Effector memory CD4-positive, alpha-beta T cell (primary cell): ENCODE measurements at regions not wholly inside any gene's neighbourhood (a gene's known extent, or its start where the extent isn't known, plus 50 kb on each side); places are given as distances from the start of the nearest gene placed in this dataset.

ENCODE experiments used
- DNase-seq, 3 donors: peaks; one replicate each; pipeline ENCODE4 v3.0.0-alpha.2; 2020
- H3K27ac ChIP-seq: 2 replicates; pipeline ENCODE4 v1.7.0; 2013; ENCODE audit warnings: mild to moderate bottlenecking, low read length, moderate library complexity; ENCODE audit not compliant: insufficient read depth, poor library complexity, severe bottlenecking
- H3K27me3 ChIP-seq: replicated peaks from 2 replicates; pipeline ENCODE4 v1.7.0; 2013; ENCODE audit warnings: mild to moderate bottlenecking, low read length; ENCODE audit not compliant: insufficient read depth, control insufficient read depth, poor library complexity, severe bottlenecking
- H3K36me3 ChIP-seq: 2 replicates; pipeline ENCODE4 v1.7.0; 2013; ENCODE audit warnings: mild to moderate bottlenecking, low read length, moderate library complexity; ENCODE audit not compliant: control insufficient read depth, insufficient read depth
- H3K4me1 ChIP-seq: 2 replicates; pipeline ENCODE4 v1.7.0; 2013; ENCODE audit warnings: low read length, mild to moderate bottlenecking; ENCODE audit not compliant: control insufficient read depth, insufficient read depth, poor library complexity, severe bottlenecking
- H3K4me3 ChIP-seq: 2 replicates; pipeline ENCODE4 v1.7.0; 2013; ENCODE audit warnings: low read length, low read depth, mild to moderate bottlenecking; ENCODE audit not compliant: insufficient read depth, poor library complexity, severe bottlenecking
- H3K9me3 ChIP-seq: 2 replicates; pipeline ENCODE4 v1.7.0; 2013; ENCODE audit warnings: mild to moderate bottlenecking, low read length, moderate library complexity; ENCODE audit not compliant: control insufficient read depth

DNA sequence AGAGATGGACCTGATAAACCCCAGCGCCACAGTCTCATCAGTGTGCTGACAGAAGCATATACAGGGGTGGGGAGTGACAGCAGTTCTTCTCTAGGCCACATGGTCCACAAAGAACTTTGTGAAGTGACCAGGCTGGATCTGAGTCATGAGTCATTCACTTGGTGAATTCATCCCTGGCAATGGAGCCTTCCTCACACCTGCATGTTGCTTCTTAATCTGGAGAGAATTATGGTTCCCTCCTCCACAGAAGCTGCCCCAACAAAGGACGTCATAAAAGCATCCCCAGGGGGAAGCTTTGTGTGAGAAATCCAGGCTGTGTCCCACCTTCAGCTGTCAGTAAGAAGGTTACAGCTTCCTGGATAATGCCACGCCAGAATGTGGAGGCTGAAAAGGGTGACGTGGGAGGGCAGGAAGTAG lies 215.6 kb upstream of the MAF start:
- Histone ChIP-seq H3K4me1 (no peaks in the 10 kb centered on the region), H3K9me3 (no peaks in the 10 kb centered on the region), H3K36me3 (no peaks in the 10 kb centered on the region)

DNA sequence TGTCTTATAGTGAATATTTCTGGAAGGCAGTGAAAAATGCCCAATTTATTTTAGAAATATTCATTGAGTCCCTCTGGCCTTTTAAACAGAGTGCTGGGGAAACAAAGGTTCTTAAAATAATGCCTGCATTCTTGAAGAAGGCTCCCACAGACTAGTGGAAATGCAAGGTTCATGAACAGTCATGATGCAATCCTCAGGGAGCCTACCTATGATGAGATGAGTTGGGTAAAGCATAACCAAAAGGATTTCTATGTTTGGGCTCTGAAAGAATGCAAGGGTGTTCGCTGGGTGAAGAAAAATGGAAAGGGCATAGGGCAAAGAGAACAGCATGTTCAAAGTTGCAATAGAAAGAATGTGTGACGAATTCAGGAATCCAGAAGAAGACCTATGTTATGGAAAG lies 214.5 kb upstream of the MAF start:
- Histone ChIP-seq H3K27me3 (no peaks in the 10 kb centered on the region), H3K4me1 (no peaks in the 10 kb centered on the region), H3K4me3 (no peak overlapping the region), H3K36me3 (no peaks in the 10 kb centered on the region), H3K9me3 (no peaks in the 10 kb centered on the region), H3K27ac (no peak overlapping the region)
- no peak for DNase-seq

More for the DNA sequence above, 215.6 kb upstream of the MAF start:
- DNase-seq, result no peak
- H3K27me3 ChIP-seq, result no peaks in the 10 kb centered on the region
- no peak overlapping the region for H3K27ac ChIP-seq
- H3K4me3 ChIP-seq, result no peak overlapping the region

DNA sequence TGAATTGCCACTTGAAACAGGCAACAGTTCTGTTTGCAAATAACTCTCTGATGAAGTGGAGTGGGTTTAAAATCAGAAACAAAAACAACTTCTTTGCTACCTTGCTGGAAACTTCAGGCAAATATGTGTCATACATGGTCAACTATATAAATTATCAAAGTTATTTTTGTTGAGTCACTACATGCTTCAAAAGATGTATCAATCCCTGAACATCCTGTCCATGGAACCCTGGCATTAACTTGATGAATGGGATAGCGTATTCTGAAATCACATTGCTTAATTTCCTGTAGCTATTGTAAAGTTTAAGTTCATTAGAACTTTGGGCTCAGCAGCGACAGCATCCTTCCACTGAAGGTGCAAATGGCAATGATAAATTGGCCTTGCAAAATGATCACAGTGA lies 213.6 kb upstream of the MAF start:
- no peak for DNase-seq

DNA sequence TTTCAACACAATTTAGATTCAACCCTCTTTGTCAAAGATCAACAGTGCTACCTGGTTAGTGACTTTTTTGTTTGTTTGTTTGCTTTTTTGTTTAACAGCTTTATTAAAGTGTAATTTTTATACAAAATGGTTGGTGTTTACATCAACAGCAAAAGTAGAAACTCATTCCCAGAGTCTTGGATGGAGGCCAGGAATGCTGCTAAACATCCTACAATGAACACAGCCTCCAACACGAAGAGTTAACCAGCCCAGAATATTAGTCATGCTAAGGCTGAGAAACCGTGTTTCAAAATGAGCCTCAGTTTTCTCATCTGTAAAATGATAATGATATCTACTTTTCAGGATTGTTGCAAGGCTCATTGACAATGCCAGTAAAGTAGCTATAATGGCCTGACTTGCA lies 211.0 kb upstream of the MAF start:
- no peak for DNase-seq
- H3K4me3 ChIP-seq, result no peak overlapping the region
- no peaks in the 10 kb centered on the region for H3K27me3 ChIP-seq
- no peaks in the 10 kb centered on the region for H3K4me1 ChIP-seq
- H3K36me3 ChIP-seq, result no peaks in the 10 kb centered on the region
- H3K27ac ChIP-seq, result no peak overlapping the region
- no peaks in the 10 kb centered on the region for H3K9me3 ChIP-seq

More for the DNA sequence above, 213.6 kb upstream of the MAF start:
- no peaks in the 10 kb centered on the region for H3K9me3 ChIP-seq
- no peaks in the 10 kb centered on the region for H3K4me1 ChIP-seq
- no peak overlapping the region for H3K27ac ChIP-seq
- H3K4me3 ChIP-seq, result no peak overlapping the region
- H3K27me3 ChIP-seq, result no peaks in the 10 kb centered on the region
- H3K36me3 ChIP-seq, result no peaks in the 10 kb centered on the region

DNA sequence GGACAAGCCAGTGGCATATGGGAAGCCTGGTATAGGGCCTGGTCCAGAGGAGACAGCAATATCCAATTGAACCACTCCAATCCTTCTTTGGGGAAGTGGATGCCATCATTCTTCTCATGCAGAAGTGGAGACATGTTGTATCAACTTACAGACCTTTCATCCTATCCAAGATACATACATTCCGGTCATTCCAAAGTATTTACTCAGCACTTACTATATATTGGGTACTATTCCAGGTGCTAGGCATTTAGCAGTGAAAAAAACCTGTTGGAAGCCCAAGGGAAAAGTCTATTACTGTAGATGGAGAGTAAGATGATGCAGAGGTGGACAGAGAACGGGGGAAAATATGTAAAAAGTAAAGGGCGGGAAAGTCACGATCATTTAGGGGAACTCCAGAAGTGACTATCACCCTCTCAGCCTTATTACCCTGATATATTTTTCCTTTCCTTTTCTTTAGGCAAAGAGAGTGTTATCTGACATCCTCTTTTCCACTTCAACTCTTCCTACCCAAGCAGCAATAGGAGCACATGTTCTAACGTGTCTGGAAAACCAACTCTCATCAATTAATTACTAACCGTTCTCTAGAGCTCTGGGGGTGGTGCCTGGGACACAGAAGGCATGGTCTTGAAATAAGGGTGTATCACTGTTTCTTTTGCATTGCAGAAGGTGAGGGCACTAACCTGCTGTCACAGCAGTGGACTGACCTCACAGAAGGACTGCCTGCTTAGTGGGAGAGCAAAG lies 210.1 kb upstream of the MAF start:
- Histone ChIP-seq H3K27ac (no peak overlapping the region), H3K4me1 (no peaks in the 10 kb centered on the region), H3K27me3 (no peaks in the 10 kb centered on the region), H3K9me3 (no peaks in the 10 kb centered on the region), H3K4me3 (no peak overlapping the region), H3K36me3 (no peaks in the 10 kb centered on the region)
- DNase-seq, result no peak

DNA sequence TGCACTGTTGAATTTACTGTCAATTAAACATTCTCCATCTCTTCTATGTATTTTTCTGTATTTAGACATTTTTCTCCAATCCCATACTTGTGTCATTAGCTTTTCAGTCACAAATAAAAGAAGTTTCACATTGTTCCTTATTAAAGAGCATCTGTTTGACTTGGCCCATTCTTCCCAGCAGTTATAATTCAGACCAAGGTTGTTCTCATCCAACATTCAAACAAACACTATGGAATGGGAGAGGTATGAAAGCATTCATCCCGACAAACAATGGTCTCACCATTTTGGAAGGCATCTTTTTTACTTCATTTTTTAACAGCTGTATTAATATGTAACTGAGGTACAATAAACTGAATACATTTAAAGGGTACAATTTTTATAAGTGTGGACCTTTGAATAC lies 208.8 kb upstream of the MAF start:
- Histone ChIP-seq H3K9me3 (no peaks in the 10 kb centered on the region), H3K4me1 (no peaks in the 10 kb centered on the region), H3K27me3 (no peaks in the 10 kb centered on the region), H3K4me3 (no peak overlapping the region), H3K36me3 (no peaks in the 10 kb centered on the region), H3K27ac (no peak overlapping the region)
- no peak for DNase-seq

DNA sequence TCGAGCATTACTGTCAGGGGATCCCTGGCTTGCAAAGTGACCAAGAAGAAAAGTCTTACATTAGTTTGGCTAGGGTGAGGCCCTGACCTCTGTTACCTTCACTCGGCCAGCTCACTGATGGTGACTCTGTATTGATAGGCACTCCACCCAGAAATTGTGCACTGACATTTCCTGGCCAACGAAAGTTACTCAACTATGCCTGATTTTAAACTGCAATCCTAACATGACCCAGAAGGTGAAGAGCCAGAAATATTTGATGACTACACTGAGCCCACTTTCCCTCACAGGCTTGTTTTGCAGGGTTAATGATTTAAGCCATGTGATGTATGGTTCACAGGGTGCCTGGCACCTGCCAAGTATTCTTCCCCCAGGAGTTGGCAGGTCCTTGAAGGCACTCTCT lies 208.2 kb upstream of the MAF start:
- no peaks in the 10 kb centered on the region for H3K36me3 ChIP-seq
- H3K27ac ChIP-seq, result no peak overlapping the region
- no peaks in the 10 kb centered on the region for H3K9me3 ChIP-seq
- no peak overlapping the region for H3K4me3 ChIP-seq
- DNase-seq, result no peak
- H3K27me3 ChIP-seq, result no peaks in the 10 kb centered on the region
- no peaks in the 10 kb centered on the region for H3K4me1 ChIP-seq

DNA sequence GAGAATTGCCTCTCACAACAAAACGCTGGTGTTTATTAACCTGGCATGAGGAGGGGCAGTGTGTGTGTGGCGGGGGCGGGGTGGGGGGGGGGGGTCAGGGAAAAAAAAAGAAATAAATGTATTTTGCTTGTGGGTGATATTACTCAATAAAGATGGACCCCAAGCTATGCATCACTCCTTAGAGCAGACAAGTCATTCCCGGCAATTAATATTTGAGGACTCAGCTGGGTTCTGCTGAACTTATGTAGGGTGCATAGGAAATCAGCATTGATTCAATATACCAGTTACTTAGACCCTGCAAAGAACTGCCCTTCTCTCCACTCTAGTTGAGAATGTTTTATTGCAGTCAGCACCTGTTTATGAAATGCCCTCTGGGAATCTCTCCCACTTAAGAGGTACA lies 206.2 kb upstream of the MAF start:
- H3K4me3 ChIP-seq, result no peak overlapping the region
- no peaks in the 10 kb centered on the region for H3K4me1 ChIP-seq
- no peaks in the 10 kb centered on the region for H3K27me3 ChIP-seq
- H3K9me3 ChIP-seq, result no peaks in the 10 kb centered on the region
- H3K36me3 ChIP-seq, result no peaks in the 10 kb centered on the region
- no peak for DNase-seq
- H3K27ac ChIP-seq, result no peak overlapping the region

DNA sequence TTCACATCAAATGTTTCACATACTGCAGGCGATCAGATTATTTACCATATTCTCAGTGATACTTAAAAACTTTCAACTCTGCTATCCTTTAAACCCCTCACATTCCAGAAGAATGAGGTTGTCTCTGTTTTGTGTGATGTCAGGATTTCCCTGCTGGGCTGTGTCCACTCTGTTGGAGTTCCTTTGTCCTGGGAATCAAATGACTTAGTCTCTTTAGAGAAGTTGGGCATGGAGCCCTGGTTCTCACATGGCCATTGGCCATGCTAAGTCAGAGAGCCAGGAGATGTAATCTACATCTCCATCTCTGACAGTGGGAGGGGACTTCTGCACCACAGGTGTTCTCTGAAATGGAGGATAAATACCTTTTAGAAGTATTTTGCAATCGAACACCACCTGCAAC lies 205.1 kb upstream of the MAF start:
- no peak overlapping the region for H3K4me3 ChIP-seq
- DNase-seq, result no peak
- H3K36me3 ChIP-seq, result no peaks in the 10 kb centered on the region
- H3K9me3 ChIP-seq, result no peaks in the 10 kb centered on the region
- no peak overlapping the region for H3K27ac ChIP-seq
- H3K4me1 ChIP-seq, result no peaks in the 10 kb centered on the region
- H3K27me3 ChIP-seq, result no peaks in the 10 kb centered on the region

DNA sequence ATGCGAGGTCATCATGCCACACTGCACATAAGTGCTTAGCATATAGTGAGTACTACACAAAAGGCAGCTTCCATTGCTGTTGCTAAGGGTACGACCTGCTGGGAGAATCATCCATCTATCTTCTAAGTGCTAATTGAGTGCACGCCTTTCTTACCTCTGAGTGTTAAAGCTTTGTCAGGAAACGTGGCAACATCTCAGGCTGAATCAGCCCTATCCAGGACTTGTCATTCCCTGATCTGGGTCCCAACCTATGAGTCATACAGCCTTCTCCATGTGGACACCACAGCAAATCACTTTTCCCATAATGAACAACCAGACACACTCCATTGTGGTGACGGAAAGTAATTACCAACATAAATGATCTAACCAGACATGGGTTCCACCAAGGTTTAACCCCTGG lies 201.1 kb upstream of the MAF start:
- no peaks in the 10 kb centered on the region for H3K36me3 ChIP-seq
- H3K9me3 ChIP-seq, result no peaks in the 10 kb centered on the region
- H3K27ac ChIP-seq, result no peak overlapping the region
- DNase-seq, result no peak
- H3K4me3 ChIP-seq, result no peak overlapping the region
- H3K27me3 ChIP-seq, result no peaks in the 10 kb centered on the region
- H3K4me1 ChIP-seq, result no peaks in the 10 kb centered on the region
